Neural progenitor cell (in vitro differentiated cells): ENCODE measurements at regions not wholly inside any gene's neighbourhood (a gene's known extent, or its start where the extent isn't known, plus 50 kb on each side); places are given as distances from the start of the nearest gene placed in this dataset.

Source experiments
- DNase-seq: peaks from one replicate; pipeline ENCODE4 v3.0.0-alpha.2; 2016; ENCODE audit warnings: low spot score
- H2AFZ ChIP-seq: fragments of 200-600 bp; sonication (generic); replicated peaks from 2 replicates; pipeline ENCODE4 v1.6.1; 2016; ENCODE audit warnings: antibody characterized with exemption
- H3F3A ChIP-seq: fragments of 200-600 bp; sonication (generic); 2 replicates; pipeline ENCODE4 v1.6.1; 2016; ENCODE audit warnings: antibody characterized with exemption, low read depth
- H3K27ac ChIP-seq: fragments of 200-600 bp; sonication (generic); 2 replicates; pipeline ENCODE4 v1.5.1; 2016; ENCODE audit warnings: mild to moderate bottlenecking
- H3K27me3 ChIP-seq: fragments of 200-600 bp; sonication (generic); 2 replicates; pipeline ENCODE4 v1.6.1; 2016; ENCODE audit warnings: mild to moderate bottlenecking, moderate library complexity
- H3K36me3 ChIP-seq: fragments of 200-600 bp; sonication (generic); 2 replicates; pipeline ENCODE4 v1.5.1; 2016
- H3K4me1 ChIP-seq: fragments of 200-600 bp; sonication (generic); 2 replicates; pipeline ENCODE4 v1.6.1; 2016; ENCODE audit warnings: mixed run types
- H3K4me2 ChIP-seq: fragments of 200-600 bp; sonication (generic); 2 replicates; pipeline ENCODE4 v1.6.1; 2016
- H3K4me3 ChIP-seq: fragments of 200-600 bp; sonication (generic); 2 replicates; pipeline ENCODE4 v1.5.1; 2016
- H3K79me2 ChIP-seq: fragments of 200-600 bp; sonication (generic); 2 replicates; pipeline ENCODE4 v1.6.1; 2016; ENCODE audit warnings: low read depth
- H3K9ac ChIP-seq: fragments of 200-600 bp; sonication (generic); 2 replicates; pipeline ENCODE4 v1.6.1; 2016
- H3K9me3 ChIP-seq: fragments of 200-600 bp; sonication (generic); 2 replicates; pipeline ENCODE4 v1.5.1; 2016; ENCODE audit warnings: low read depth
- H4K20me1 ChIP-seq: fragments of 200-600 bp; sonication (generic); 2 replicates; pipeline ENCODE4 v1.6.1; 2016; ENCODE audit warnings: low read depth
- H3K27ac Mint-ChIP-seq: 3 replicates; pipeline ENCODE4 v1.8.0; 2021; ENCODE audit warnings: mixed read lengths
- H3K27me3 Mint-ChIP-seq: 2 replicates; pipeline ENCODE4 v1.8.0; 2022; ENCODE audit warnings: low read depth, mild to moderate bottlenecking, inconsistent platforms, moderate library complexity, mixed read lengths; ENCODE audit not compliant: insufficient read depth
- H3K36me3 Mint-ChIP-seq: 3 replicates; pipeline ENCODE4 v1.8.0; 2021; ENCODE audit warnings: mixed read lengths
- H3K4me1 Mint-ChIP-seq: 3 replicates; pipeline ENCODE4 v1.8.0; 2021; ENCODE audit warnings: mixed read lengths
- H3K4me3 Mint-ChIP-seq: 3 replicates; pipeline ENCODE4 v1.8.0; 2021; ENCODE audit warnings: mild to moderate bottlenecking, moderate library complexity, mixed read lengths
- H3K9me3 Mint-ChIP-seq: 3 replicates; pipeline ENCODE4 v1.8.0; 2020; ENCODE audit warnings: mixed read lengths
- EZH2 ChIP-seq: fragments of 200-600 bp; sonication (generic); IDR thresholded peaks from 2 replicates; pipeline ENCODE4 v1.6.1; 2017; ENCODE audit warnings: antibody characterized with exemption, mild to moderate bottlenecking, moderate library complexity
- EZH2phosphoT487 ChIP-seq: fragments of 200-600 bp; sonication (generic); IDR thresholded peaks from 2 replicates; pipeline ENCODE4 v1.6.1; 2017; ENCODE audit warnings: antibody characterized with exemption
- TF ChIP-seq, protein P1 (sequence below): fragments of 200-600 bp; sonication (generic); IDR thresholded peaks from 2 replicates; pipeline ENCODE4 v1.5.1; 2017; ENCODE audit warnings: antibody characterized with exemption, mild to moderate bottlenecking

DNA sequence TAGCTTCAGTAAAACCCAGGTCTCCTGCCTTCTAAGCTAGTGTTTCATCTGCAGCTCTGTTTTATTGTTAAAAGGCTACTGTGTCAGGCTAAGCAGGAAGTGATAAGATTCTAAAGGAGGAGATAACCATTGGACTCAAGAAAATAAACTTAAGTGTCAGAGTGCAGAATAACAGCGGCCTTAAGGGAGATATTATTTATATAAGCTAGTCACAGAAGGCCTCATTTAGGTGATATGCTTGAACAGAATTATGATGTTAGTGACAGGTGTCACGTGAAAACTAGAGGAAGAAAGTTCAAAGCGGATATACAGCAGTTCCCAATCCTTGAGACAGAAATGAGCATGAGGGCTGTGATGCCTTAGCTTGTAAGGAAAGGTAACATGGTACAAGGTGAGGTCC, 373.4 kb downstream of the FOXG1 start:
- Histone ChIP-seq H3K27me3 (no peaks in the 10 kb centered on the region), H3K4me2 (no peak overlapping the region), H3K79me2 (no peaks in the 10 kb centered on the region), H3K36me3 (no peaks in the 10 kb centered on the region), H3K4me1 (no peaks in the 10 kb centered on the region), H3K9me3 (no peaks in the 10 kb centered on the region), H3K9ac (no peak overlapping the region), H3K27ac (no peak overlapping the region), H2AFZ (no peak overlapping the region), H3F3A (no peaks in the 10 kb centered on the region), H4K20me1 (no peaks in the 10 kb centered on the region), H3K4me3 (no peak overlapping the region)
- no peaks in the 10 kb centered on the region for H3K36me3 Mint-ChIP-seq
- no peak overlapping the region for H3K27ac Mint-ChIP-seq
- no peak overlapping the region for H3K4me3 Mint-ChIP-seq
- TF ChIP-seq EZH2, result no peak
- no peaks in the 10 kb centered on the region for H3K4me1 Mint-ChIP-seq
- DNase-seq, result no peak
- no peaks in the 10 kb centered on the region for H3K9me3 Mint-ChIP-seq
- H3K27me3 Mint-ChIP-seq, result no peaks in the 10 kb centered on the region

DNA sequence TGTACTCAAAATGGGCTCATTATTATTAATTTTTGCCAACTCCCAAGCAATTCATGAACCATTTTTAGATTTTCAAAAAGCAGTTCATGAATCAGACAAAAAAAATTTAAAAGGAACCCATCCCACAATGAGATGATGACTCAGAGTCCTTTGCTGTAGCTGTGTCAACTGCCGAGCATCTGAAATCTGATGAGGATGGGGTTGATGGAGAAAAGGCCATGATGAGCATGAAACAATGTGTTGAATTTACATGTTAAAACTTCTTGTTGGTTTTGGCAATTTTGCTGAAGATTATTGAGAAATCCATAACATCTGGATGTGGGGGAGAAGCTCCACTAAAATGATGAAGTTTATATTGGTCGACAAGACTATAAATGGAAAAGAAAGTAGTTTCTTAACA, 378.0 kb downstream of the FOXG1 start:
- Histone ChIP-seq H3K4me2 (no peak overlapping the region), H3K79me2 (no peaks in the 10 kb centered on the region), H3K9ac (no peak overlapping the region), H3K9me3 (peaks cover 2% of the 10 kb centered on the region), H3F3A (no peaks in the 10 kb centered on the region), H2AFZ (no peak overlapping the region), H4K20me1 (no peaks in the 10 kb centered on the region), H3K27me3 (no peaks in the 10 kb centered on the region), H3K36me3 (no peaks in the 10 kb centered on the region), H3K4me3 (no peak overlapping the region), H3K27ac (no peak overlapping the region), H3K4me1 (no peaks in the 10 kb centered on the region)
- no peak overlapping the region for H3K27ac Mint-ChIP-seq
- no peak for DNase-seq
- H3K4me3 Mint-ChIP-seq, result no peak overlapping the region
- no peak for TF ChIP-seq EZH2phosphoT487
- TF ChIP-seq, protein P1, sequence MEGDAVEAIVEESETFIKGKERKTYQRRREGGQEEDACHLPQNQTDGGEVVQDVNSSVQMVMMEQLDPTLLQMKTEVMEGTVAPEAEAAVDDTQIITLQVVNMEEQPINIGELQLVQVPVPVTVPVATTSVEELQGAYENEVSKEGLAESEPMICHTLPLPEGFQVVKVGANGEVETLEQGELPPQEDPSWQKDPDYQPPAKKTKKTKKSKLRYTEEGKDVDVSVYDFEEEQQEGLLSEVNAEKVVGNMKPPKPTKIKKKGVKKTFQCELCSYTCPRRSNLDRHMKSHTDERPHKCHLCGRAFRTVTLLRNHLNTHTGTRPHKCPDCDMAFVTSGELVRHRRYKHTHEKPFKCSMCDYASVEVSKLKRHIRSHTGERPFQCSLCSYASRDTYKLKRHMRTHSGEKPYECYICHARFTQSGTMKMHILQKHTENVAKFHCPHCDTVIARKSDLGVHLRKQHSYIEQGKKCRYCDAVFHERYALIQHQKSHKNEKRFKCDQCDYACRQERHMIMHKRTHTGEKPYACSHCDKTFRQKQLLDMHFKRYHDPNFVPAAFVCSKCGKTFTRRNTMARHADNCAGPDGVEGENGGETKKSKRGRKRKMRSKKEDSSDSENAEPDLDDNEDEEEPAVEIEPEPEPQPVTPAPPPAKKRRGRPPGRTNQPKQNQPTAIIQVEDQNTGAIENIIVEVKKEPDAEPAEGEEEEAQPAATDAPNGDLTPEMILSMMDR, result no peak
- no peak for TF ChIP-seq EZH2
- H3K36me3 Mint-ChIP-seq, result no peaks in the 10 kb centered on the region
- H3K27me3 Mint-ChIP-seq, result no peaks in the 10 kb centered on the region
- no peaks in the 10 kb centered on the region for H3K9me3 Mint-ChIP-seq
- no peaks in the 10 kb centered on the region for H3K4me1 Mint-ChIP-seq

DNA sequence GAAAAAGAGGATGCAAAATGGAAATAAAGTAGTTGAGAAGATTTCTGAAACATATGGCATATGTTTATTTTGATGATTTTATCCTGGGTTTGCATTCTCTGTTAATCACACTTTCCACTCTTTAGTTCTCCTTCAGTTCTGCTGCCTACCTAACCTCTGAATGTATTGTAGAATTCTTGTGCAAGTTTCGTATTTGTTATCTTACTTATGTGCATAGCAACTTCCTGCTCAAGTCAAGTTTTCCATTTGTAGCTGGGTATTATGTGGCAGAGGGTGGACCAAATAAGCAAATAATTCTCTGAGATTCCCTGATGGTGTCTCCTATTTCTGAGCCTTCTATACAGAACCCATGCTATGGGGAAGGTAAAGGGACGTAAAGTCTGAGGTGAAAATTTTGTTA, 381.6 kb downstream of the FOXG1 start:
- H3K36me3 ChIP-seq, result no peaks in the 10 kb centered on the region
- H3K9me3 Mint-ChIP-seq, result no peaks in the 10 kb centered on the region
- H3F3A ChIP-seq, result no peaks in the 10 kb centered on the region
- no peak for TF ChIP-seq EZH2
- no peak for TF ChIP-seq EZH2phosphoT487
- TF ChIP-seq, protein P1, result no peak
- H3K4me1 ChIP-seq, result no peaks in the 10 kb centered on the region
- no peak overlapping the region for H3K4me3 ChIP-seq
- no peaks in the 10 kb centered on the region for H3K4me1 Mint-ChIP-seq
- no peak overlapping the region for H3K9ac ChIP-seq
- H3K36me3 Mint-ChIP-seq, result no peaks in the 10 kb centered on the region
- H3K27ac Mint-ChIP-seq, result no peak overlapping the region
- no peaks in the 10 kb centered on the region for H4K20me1 ChIP-seq
- no peak overlapping the region for H3K4me2 ChIP-seq
- DNase-seq, result no peak
- no peaks in the 10 kb centered on the region for H3K79me2 ChIP-seq
- H3K27ac ChIP-seq, result no peak overlapping the region
- no peaks in the 10 kb centered on the region for H3K27me3 Mint-ChIP-seq
- H3K4me3 Mint-ChIP-seq, result no peak overlapping the region
- H3K27me3 ChIP-seq, result no peaks in the 10 kb centered on the region
- no peak overlapping the region for H2AFZ ChIP-seq
- H3K9me3 ChIP-seq, result peaks cover 6% of the 10 kb centered on the region

DNA sequence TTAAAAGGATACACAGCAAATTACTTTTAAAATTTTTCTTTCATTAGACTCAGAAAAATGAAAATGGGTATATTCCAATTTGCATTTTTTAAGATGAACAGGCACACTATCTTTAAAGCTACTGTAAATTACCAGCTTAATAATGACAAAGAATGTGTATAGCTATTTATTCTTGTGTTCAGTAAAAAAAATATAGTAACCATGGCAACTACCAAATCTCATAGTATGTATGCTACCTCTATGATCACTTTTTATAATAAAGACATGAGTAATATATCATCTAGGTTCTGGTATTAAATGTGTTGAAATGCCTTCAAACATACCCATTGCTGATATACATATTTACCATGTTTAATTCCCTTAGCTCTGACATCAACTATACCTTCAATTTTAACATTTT, 383.2 kb downstream of the FOXG1 start:
- H3K27ac Mint-ChIP-seq, result no peak overlapping the region
- Histone ChIP-seq H3K4me2 (no peak overlapping the region), H3K27me3 (no peaks in the 10 kb centered on the region), H3K79me2 (no peaks in the 10 kb centered on the region), H4K20me1 (no peaks in the 10 kb centered on the region), H2AFZ (no peak overlapping the region), H3K9me3 (peaks cover 6% of the 10 kb centered on the region), H3K27ac (no peak overlapping the region), H3K4me3 (no peak overlapping the region), H3K9ac (no peak overlapping the region), H3K36me3 (no peaks in the 10 kb centered on the region), H3K4me1 (no peaks in the 10 kb centered on the region), H3F3A (no peaks in the 10 kb centered on the region)
- H3K9me3 Mint-ChIP-seq, result no peaks in the 10 kb centered on the region
- H3K4me3 Mint-ChIP-seq, result no peak overlapping the region
- TF ChIP-seq EZH2, result no peak
- TF ChIP-seq, protein P1, result no peak
- TF ChIP-seq EZH2phosphoT487, result no peak
- no peaks in the 10 kb centered on the region for H3K4me1 Mint-ChIP-seq
- no peaks in the 10 kb centered on the region for H3K36me3 Mint-ChIP-seq
- no peak for DNase-seq
- no peaks in the 10 kb centered on the region for H3K27me3 Mint-ChIP-seq
